Mucosa of stomach (tissue), 1 donor: ENCODE measurements at regions not wholly inside any gene's neighbourhood (a gene's known extent, or its start where the extent isn't known, plus 50 kb on each side); places are given as distances from the start of the nearest gene placed in this dataset.
"Not testable (repeated sequence)": the region's sequence is repeated elsewhere in the genome, so short reads cannot be mapped to it uniquely, and the experiment has no call there.

Experiments used
- H3K27me3 ChIP-seq: one replicate; pipeline ENCODE4 v1.7.0; 2013; ENCODE audit warnings: mild to moderate bottlenecking, low read length; ENCODE audit not compliant: control insufficient read depth, insufficient read depth
- H3K36me3 ChIP-seq: one replicate; pipeline ENCODE4 v1.7.0; 2013; ENCODE audit warnings: low read length; ENCODE audit not compliant: control insufficient read depth, insufficient read depth
- H3K4me1 ChIP-seq: one replicate; pipeline ENCODE4 v1.7.0; 2013; ENCODE audit warnings: mild to moderate bottlenecking, low read length; ENCODE audit not compliant: control insufficient read depth, insufficient read depth
- H3K4me3 ChIP-seq: one replicate; pipeline ENCODE4 v1.7.0; 2013; ENCODE audit warnings: low read length
- H3K9ac ChIP-seq: one replicate; pipeline ENCODE4 v1.7.0; 2013; ENCODE audit warnings: mild to moderate bottlenecking, low read length, moderate library complexity
- H3K9me3 ChIP-seq: one replicate; pipeline ENCODE4 v1.7.0; 2013; ENCODE audit warnings: mild to moderate bottlenecking, low read length, moderate library complexity; ENCODE audit not compliant: control insufficient read depth
- donor health status: Pancreatic carcinoma.

- no peaks in the 10 kb centered on the region for H3K9me3 ChIP-seq
- H3K4me1 ChIP-seq = no peaks in the 10 kb centered on the region
- H3K36me3 ChIP-seq = no peaks in the 10 kb centered on the region
- H3K27me3 ChIP-seq = no peaks in the 10 kb centered on the region
- H3K9ac ChIP-seq = no peak overlapping the region
- no peak overlapping the region for H3K4me3 ChIP-seq
Measured at GRCh38 chr6:17006543-17006942, 95.3 kb upstream of the STMND1 start.

DNA sequence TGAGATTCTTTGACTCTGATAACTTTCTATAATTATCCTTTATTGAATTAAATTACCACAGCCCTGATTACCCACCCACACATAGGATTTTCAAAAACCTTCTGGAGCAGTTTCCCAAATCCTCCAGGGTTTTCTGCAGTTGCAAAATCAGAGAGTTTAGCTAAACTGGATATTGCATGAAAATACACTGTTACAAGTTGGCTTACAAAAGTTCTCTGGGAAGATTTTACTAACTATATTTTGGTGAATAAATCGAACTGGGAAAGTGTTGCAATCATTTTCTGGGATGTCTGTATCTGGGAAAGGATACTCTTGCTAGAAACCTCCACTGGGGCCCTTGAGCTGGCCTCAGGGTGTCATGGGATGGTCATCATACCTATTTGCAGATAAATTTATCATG, 97.6 kb upstream of the STMND1 start:
- Histone ChIP-seq H3K9ac (no peak overlapping the region), H3K4me3 (no peak overlapping the region), H3K27me3 (no peaks in the 10 kb centered on the region), H3K36me3 (no peaks in the 10 kb centered on the region), H3K9me3 (no peaks in the 10 kb centered on the region), H3K4me1 (no peaks in the 10 kb centered on the region)

GRCh38 chr6:17002123-17002522, 99.7 kb upstream of the STMND1 start:
- Histone ChIP-seq H3K36me3 (no peaks in the 10 kb centered on the region), H3K4me1 (no peaks in the 10 kb centered on the region), H3K9me3 (no peaks in the 10 kb centered on the region)

GRCh38 chr6:17001188-17001587, 100.7 kb upstream of the STMND1 start:
- H3K36me3 ChIP-seq = no peaks in the 10 kb centered on the region
- H3K27me3 ChIP-seq = no peaks in the 10 kb centered on the region
- H3K4me1 ChIP-seq = no peaks in the 10 kb centered on the region
- no peak overlapping the region for H3K9ac ChIP-seq
- no peak overlapping the region for H3K4me3 ChIP-seq
- no peaks in the 10 kb centered on the region for H3K9me3 ChIP-seq

More at GRCh38 chr6:17002123-17002522, 99.7 kb upstream of the STMND1 start:
- H3K27me3 ChIP-seq = no peaks in the 10 kb centered on the region
- no peak overlapping the region for H3K9ac ChIP-seq
- H3K4me3 ChIP-seq = no peak overlapping the region

DNA sequence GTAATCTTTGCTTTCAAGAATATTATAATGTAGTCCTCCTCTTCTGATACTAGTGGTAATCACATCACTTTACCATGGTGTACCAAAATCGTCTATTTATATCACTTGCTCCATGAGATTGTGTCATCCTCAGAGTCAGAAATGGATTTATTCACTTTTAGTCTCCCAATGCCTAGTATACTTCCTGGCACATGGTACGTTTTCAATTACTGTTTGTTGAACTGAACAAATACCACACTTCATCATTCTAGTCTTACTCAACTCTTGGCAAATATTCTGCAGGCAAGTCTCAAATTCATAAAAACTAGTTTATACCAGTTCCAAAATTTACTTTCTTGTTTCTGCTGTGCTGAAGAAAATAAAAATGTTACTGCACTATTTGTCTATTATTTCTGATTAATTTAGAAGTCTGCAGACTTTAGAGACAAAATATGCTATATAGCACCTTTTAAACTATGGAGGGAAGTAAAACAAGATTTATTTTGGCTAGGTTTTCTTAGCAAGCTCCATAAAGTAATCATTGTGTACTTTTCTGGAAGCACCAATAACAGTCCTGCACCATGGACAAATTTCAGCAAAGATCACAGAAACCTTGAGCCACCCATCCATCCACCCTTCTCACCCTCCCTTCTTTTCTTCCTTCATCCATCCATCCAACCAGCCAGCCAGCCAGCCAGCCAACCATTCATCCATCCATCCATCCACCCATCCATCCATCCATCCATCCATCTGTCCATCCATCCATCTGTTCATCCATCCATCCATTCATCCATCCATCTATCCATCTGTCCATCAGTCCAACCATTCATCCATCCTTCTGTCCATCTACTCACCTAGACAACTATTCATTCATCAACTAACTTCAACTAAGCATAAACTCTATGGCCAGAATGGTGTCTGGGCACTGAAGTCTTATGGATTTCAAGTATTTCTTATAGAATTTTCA, 102.1 kb upstream of the STMND1 start:
- H3K27me3 ChIP-seq = no peaks in the 10 kb centered on the region
- no peaks in the 10 kb centered on the region for H3K9me3 ChIP-seq
- H3K4me3 ChIP-seq = no peak overlapping the region
- no peaks in the 10 kb centered on the region for H3K4me1 ChIP-seq
- no peak overlapping the region for H3K9ac ChIP-seq
- H3K36me3 ChIP-seq = no peaks in the 10 kb centered on the region

DNA sequence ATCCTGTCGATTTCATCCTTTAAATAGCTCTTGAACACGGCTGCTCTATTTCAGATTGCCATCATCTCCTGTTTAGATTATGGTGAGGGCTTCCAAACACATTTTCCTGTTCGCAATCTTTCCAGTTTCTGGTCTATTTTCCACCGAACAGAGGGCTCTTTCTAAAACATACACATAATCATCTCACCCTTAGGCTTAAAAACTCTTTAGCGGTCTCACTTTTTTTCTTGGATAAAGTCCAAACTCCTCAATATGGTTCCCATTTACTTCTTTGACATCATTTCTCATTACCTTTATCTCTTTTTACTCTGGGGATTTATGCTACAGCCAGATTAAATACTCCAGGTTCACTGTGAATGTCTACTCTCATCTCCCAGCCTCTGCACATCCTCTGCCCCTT, 103.4 kb upstream of the STMND1 start:
- H3K4me1 ChIP-seq = no peaks in the 10 kb centered on the region
- H3K4me3 ChIP-seq = no peak overlapping the region
- H3K9ac ChIP-seq = no peak overlapping the region
- H3K9me3 ChIP-seq = no peaks in the 10 kb centered on the region
- H3K36me3 ChIP-seq = no peaks in the 10 kb centered on the region
- H3K27me3 ChIP-seq = no peaks in the 10 kb centered on the region

DNA sequence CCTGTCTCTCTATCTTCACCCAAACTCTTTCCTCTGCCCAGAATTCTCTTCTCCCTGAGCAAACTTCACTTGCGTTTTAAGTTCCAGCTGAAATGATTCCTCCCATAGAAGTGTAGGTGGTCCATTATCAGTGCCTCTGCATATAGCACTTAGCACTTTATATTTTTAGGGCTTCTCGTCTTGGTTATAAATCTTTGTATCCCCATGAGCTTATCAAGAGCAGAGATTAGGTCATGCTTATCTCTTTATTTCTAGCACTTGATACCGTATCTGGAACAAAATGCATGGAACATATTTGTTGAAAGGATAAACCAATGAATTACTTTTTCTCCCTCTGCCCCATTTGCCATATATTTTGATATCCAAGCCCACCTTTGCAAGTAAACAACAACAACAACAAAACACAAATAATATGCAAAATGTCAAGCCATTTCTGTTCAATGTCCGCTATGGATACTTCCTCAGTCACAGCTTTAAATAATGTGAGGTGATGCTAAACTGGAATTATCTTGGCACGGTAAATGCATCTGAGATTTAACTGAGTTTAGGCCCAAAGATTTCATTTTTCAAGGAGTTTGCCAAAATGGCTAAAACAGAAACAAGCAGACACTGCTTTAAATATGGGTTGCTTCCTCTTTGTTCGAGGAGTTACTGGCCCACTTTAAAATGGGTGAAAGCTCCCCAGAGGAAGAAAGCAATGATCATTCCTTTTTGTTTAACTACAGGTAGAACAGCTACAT, 106.2 kb upstream of the STMND1 start:
- Histone ChIP-seq H3K27me3 (no peaks in the 10 kb centered on the region), H3K9ac (no peak overlapping the region), H3K4me1 (no peaks in the 10 kb centered on the region), H3K9me3 (no peaks in the 10 kb centered on the region), H3K4me3 (no peak overlapping the region), H3K36me3 (no peaks in the 10 kb centered on the region)

GRCh38 chr6:16993396-16993795, 108.5 kb upstream of the STMND1 start:
- Histone ChIP-seq H3K4me1 (no peaks in the 10 kb centered on the region), H3K27me3 (no peaks in the 10 kb centered on the region), H3K4me3 (no peak overlapping the region), H3K36me3 (no peaks in the 10 kb centered on the region), H3K9me3 (no peaks in the 10 kb centered on the region), H3K9ac (no peak overlapping the region)

DNA sequence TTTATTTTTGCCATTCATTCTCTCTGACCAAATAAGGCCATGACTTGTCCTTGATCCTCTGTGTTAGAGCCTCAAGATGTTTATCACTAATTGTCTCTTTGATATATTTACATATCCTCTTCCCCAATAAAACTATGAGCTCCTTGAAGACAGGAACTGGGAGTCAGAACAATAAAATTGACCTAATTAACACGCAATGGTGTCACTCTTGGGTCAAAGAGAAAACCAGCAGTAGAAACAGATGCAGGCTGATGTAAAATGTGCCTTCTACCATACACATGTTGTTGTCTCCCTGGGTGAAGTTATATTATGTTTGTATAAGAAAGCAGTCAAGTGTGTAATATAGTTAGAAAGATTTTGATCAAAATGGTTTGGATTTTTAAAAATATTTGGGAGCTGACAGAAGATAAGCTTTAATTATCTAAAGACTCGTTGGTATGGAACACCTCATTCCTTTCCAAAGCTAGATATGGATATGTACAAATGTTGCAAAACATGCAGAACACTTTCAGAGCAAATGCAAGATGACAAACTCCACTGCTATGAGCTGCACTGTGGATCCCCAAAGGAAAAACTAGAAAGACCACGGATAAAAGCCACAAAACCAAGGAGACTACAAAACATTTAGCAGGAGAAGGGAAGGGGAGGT, 109.7 kb upstream of the STMND1 start:
- no peak overlapping the region for H3K9ac ChIP-seq
- no peaks in the 10 kb centered on the region for H3K4me1 ChIP-seq
- H3K9me3 ChIP-seq = no peaks in the 10 kb centered on the region
- no peak overlapping the region for H3K4me3 ChIP-seq
- H3K27me3 ChIP-seq = no peaks in the 10 kb centered on the region
- no peaks in the 10 kb centered on the region for H3K36me3 ChIP-seq

DNA sequence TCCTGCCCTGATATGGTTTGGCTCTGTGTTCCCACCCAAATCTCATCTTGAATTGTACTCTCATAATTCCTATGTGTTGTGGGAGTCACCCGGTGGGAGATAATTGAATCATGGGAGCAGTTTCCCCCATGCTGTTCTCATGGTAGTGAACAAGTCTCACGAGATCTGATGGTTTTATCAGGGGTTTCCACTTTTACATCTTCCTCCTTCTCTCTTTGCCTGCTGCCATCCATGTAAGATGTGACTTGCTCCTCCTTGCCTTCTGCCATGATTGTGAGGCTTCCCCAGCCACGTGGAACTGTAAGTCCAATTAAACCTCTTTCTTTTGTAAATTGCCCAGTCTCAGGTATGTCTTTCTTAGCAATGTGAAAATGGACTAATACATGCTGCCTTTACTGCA, 111.9 kb upstream of the STMND1 start:
- H3K36me3 ChIP-seq, H3K4me3 ChIP-seq, H3K4me1 ChIP-seq, H3K9ac ChIP-seq, H3K27me3 ChIP-seq, H3K9me3 ChIP-seq: not testable (repeated sequence)

- no peaks in the 10 kb centered on the region for H3K27me3 ChIP-seq
- H3K4me3 ChIP-seq = no peak overlapping the region
- no peaks in the 10 kb centered on the region for H3K36me3 ChIP-seq
- H3K9ac ChIP-seq = no peak overlapping the region
- no peaks in the 10 kb centered on the region for H3K4me1 ChIP-seq
- H3K9me3 ChIP-seq = no peaks in the 10 kb centered on the region
Measured at GRCh38 chr6:16989382-16989781, 112.5 kb upstream of the STMND1 start.

DNA sequence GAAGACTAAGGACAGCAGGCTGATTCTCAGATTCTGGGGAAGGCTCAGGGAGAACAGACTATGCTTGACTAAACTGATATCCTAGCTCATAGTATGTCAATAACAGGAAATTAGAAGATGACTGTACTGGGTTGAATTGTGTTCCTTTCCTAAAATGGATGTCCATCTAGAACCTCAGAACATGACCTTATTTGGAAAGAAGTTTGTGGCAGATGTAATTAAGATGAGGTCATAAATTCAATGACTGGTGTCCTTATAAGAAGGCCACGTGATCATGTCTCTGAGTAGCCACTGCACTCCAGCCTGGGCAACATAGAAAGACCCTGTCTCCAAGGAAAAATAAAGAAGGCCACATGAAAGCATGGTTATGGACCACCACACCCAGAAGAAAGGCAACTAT, 113.9 kb upstream of the STMND1 start:
- no peaks in the 10 kb centered on the region for H3K27me3 ChIP-seq
- H3K4me1 ChIP-seq = no peaks in the 10 kb centered on the region
- H3K9ac ChIP-seq = no peak overlapping the region
- no peaks in the 10 kb centered on the region for H3K9me3 ChIP-seq
- H3K36me3 ChIP-seq = no peaks in the 10 kb centered on the region
- no peak overlapping the region for H3K4me3 ChIP-seq
